ENCODE measurements at regions not wholly inside any gene's neighbourhood (a gene's known extent, or its start where the extent isn't known, plus 50 kb on each side); places are given as distances from the start of the nearest gene placed in this dataset.

DNA sequence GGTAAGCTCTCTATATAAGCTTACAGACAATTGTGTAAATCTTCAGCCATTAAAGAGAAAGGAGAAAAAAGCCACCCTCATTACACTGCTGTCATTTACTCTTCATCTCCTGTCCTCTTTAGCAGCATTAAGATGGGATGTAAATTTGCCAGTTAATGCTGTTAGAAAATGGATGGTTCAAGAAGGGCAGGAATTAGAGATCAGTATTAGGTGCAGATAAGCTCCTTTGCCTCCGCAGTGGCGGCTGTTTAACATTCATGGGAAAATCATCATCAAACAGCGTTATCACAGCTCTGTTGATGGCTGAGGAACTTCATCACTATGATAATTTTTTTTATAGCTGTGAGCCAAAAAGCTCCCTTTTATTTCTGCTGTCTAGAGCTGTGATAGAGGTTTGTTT lies 61.8 kb upstream of the FAM204A start:
- H3K27me3 ChIP-seq = no peaks in the 10 kb centered on the region
- H3K27ac ChIP-seq = no peak overlapping the region
- no peak for TF ChIP-seq POLR2A (IDR thresholded peaks at IDR 0.05)
- TF ChIP-seq, protein P1, sequence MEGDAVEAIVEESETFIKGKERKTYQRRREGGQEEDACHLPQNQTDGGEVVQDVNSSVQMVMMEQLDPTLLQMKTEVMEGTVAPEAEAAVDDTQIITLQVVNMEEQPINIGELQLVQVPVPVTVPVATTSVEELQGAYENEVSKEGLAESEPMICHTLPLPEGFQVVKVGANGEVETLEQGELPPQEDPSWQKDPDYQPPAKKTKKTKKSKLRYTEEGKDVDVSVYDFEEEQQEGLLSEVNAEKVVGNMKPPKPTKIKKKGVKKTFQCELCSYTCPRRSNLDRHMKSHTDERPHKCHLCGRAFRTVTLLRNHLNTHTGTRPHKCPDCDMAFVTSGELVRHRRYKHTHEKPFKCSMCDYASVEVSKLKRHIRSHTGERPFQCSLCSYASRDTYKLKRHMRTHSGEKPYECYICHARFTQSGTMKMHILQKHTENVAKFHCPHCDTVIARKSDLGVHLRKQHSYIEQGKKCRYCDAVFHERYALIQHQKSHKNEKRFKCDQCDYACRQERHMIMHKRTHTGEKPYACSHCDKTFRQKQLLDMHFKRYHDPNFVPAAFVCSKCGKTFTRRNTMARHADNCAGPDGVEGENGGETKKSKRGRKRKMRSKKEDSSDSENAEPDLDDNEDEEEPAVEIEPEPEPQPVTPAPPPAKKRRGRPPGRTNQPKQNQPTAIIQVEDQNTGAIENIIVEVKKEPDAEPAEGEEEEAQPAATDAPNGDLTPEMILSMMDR (IDR thresholded peaks at IDR 0.05) = no peak
- no peaks in the 10 kb centered on the region for H3K36me3 ChIP-seq
- no peaks in the 10 kb centered on the region for H3K4me1 ChIP-seq
- DNase-seq = no peak
- intact Hi-C loops (cut with DNase I) = no loop called here
- ATAC-seq = no peak
- 25% methylated on average over 3 of the region's 3 CpGs for whole genome bisulfite sequencing (ENCODE audit: insufficient coverage, low coverage, low lambda C conversion rate, missing lambda C conversion rate)
- no peak overlapping the region for H3K4me3 ChIP-seq
- peaks cover 0 to 9% (median 0%) of the 10 kb centered on the region in 4 donors for H3K9me3 ChIP-seq

GRCh38 chr10:118401708-118402193 lies 59.6 kb upstream of the FAM204A start:
- ATAC-seq (no peak), DNase-seq (no peak)
- 83% methylated on average over 2 of the region's 2 CpGs for WGBS (ENCODE audit: insufficient coverage, low coverage, low lambda C conversion rate, missing lambda C conversion rate)
- H3K27ac ChIP-seq = no peak overlapping the region
- no peaks in the 10 kb centered on the region for H3K4me1 ChIP-seq
- no peak for TF ChIP-seq POLR2A (IDR thresholded peaks at IDR 0.05)
- TF ChIP-seq, protein P1 (IDR thresholded peaks at IDR 0.05) = no peak
- H3K4me3 ChIP-seq = no peak overlapping the region
- peaks cover 0 to 9% (median 0%) of the 10 kb centered on the region in 4 donors for H3K9me3 ChIP-seq
- H3K36me3 ChIP-seq = no peaks in the 10 kb centered on the region
- H3K27me3 ChIP-seq = no peaks in the 10 kb centered on the region
- intact Hi-C loops (cut with DNase I) = no loop called here

DNA sequence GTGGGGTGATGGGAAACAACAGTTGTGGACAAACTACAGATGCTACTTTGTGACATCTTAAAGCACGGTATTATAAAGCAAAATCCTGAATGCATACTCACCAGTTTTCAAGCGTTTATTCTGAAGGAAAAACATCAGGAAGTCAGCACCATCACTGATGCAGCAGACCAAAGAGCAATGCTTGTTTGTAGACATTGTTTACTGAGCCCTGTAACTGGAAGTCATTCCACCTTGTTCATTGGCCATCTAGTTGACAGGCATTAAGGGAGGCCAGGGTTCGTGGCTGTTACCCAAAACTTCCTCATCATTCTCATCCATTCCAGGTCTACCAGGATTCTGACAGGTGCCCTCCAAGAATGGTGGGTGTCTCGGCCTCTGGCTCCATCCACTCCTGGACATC lies 55.3 kb upstream of the FAM204A start:
- no peak overlapping the region for H3K27ac ChIP-seq
- no peaks in the 10 kb centered on the region for H3K36me3 ChIP-seq
- WGBS (ENCODE audit: insufficient coverage, low coverage, low lambda C conversion rate, missing lambda C conversion rate) = 47% methylated on average over 3 of the region's 4 CpGs
- H3K4me1 ChIP-seq = no peaks in the 10 kb centered on the region
- no peak for DNase-seq
- no peak for ATAC-seq
- no peaks in the 10 kb centered on the region for H3K27me3 ChIP-seq
- no peak for TF ChIP-seq POLR2A (IDR thresholded peaks at IDR 0.05)
- TF ChIP-seq, protein P1 (IDR thresholded peaks at IDR 0.05) = no peak
- H3K9me3 ChIP-seq = peaks cover 0 to 9% (median 0%) of the 10 kb centered on the region in 4 donors
- intact Hi-C loops (cut with DNase I) = no loop called here
- no peak overlapping the region for H3K4me3 ChIP-seq

DNA sequence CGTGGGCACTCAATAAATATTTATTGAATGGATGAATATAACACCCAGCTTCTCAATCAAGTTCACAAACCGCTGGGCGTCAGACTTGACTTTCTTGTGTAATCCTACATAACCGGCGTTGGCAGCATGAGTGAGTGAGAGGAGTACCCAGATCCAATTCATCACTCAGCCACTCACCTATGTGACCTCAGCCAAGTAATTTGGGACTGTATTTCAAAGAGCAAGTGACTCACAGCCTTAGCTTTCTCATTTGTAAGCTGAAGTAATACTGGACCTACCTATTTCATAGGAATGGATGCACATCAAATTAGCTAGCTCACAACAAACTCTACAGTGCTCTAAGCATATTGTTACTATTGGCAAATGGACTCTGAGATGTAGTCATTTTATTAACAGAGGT lies 53.8 kb upstream of the FAM204A start:
- Histone ChIP-seq H3K4me1 (no peaks in the 10 kb centered on the region), H3K27ac (no peak overlapping the region), H3K36me3 (no peaks in the 10 kb centered on the region), H3K4me3 (no peak overlapping the region), H3K9me3 (no peaks in the 10 kb centered on the region), H3K27me3 (no peaks in the 10 kb centered on the region)
- ATAC-seq = no peak
- TF ChIP-seq, protein P1 (IDR thresholded peaks at IDR 0.05) = no peak
- no peak for TF ChIP-seq POLR2A (IDR thresholded peaks at IDR 0.05)
- intact Hi-C loops (cut with DNase I) = no loop called here
- no peak for DNase-seq
- 81% methylated on average over 4 of the region's 5 CpGs for WGBS (ENCODE audit: insufficient coverage, low coverage, low lambda C conversion rate, missing lambda C conversion rate)
